ENCODE measurements at regions not wholly inside any gene's neighbourhood (a gene's known extent, or its start where the extent isn't known, plus 50 kb on each side); places are given as distances from the start of the nearest gene placed in this dataset.

- DNase-seq (ENCODE audit: low read depth) = no peak
- no peak overlapping the region for H3K4me3 ChIP-seq (ENCODE audit: low read depth, low read length)
These were observed 84.4 kb upstream of the PLCL2 start for GRCh38 chr3:16800361-16800760.

- DNase-seq (ENCODE audit: low read depth) = no peak
These were observed 83.5 kb upstream of the PLCL2 start for GRCh38 chr3:16801223-16801622.

GRCh38 chr3:16801698-16802097 lies 83.1 kb upstream of the PLCL2 start:
- H3K4me3 ChIP-seq (ENCODE audit: low read depth, low read length) = no peak overlapping the region
- peak; percentile 11 for DNase-seq (ENCODE audit: low read depth)

More at GRCh38 chr3:16801223-16801622, 83.5 kb upstream of the PLCL2 start:
- no peak overlapping the region for H3K4me3 ChIP-seq (ENCODE audit: low read depth, low read length)

- no peak overlapping the region for H3K4me3 ChIP-seq (ENCODE audit: low read depth, low read length)
- DNase-seq (ENCODE audit: low read depth) = no peak
These were observed 82.4 kb upstream of the PLCL2 start for GRCh38 chr3:16802389-16802788.

GRCh38 chr3:16803019-16803418 lies 81.7 kb upstream of the PLCL2 start:
- no peak for DNase-seq (ENCODE audit: low read depth)
- no peak overlapping the region for H3K4me3 ChIP-seq (ENCODE audit: low read depth, low read length)

- peak; percentile 32 for DNase-seq (ENCODE audit: low read depth)
- no peak overlapping the region for H3K4me3 ChIP-seq (ENCODE audit: low read depth, low read length)
These were observed 77.4 kb upstream of the PLCL2 start for GRCh38 chr3:16807391-16807790.

GRCh38 chr3:16808393-16809107 lies 76.2 kb upstream of the PLCL2 start:
- DNase-seq (ENCODE audit: low read depth) = no peak
- no peak overlapping the region for H3K4me3 ChIP-seq (ENCODE audit: low read depth, low read length)

- DNase-seq (ENCODE audit: low read depth) = no peak
- no peak overlapping the region for H3K4me3 ChIP-seq (ENCODE audit: low read depth, low read length)
These were observed 75.3 kb upstream of the PLCL2 start for GRCh38 chr3:16809482-16809881.

- no peak overlapping the region for H3K4me3 ChIP-seq (ENCODE audit: low read depth, low read length)
- DNase-seq (ENCODE audit: low read depth) = peak; percentile 36
These were observed 74.8 kb upstream of the PLCL2 start for GRCh38 chr3:16809993-16810392.

GRCh38 chr3:16810593-16811367 lies 74.0 kb upstream of the PLCL2 start:
- no peak overlapping the region for H3K4me3 ChIP-seq (ENCODE audit: low read depth, low read length)
- no peak for DNase-seq (ENCODE audit: low read depth)

GRCh38 chr3:16811950-16812349 lies 72.8 kb upstream of the PLCL2 start:
- DNase-seq (ENCODE audit: low read depth) = no peak
- H3K4me3 ChIP-seq (ENCODE audit: low read depth, low read length) = no peak overlapping the region

- no peak for DNase-seq (ENCODE audit: low read depth)
- no peak overlapping the region for H3K4me3 ChIP-seq (ENCODE audit: low read depth, low read length)
These were observed 71.4 kb upstream of the PLCL2 start for GRCh38 chr3:16813336-16813735.

GRCh38 chr3:16816048-16816780 lies 68.5 kb upstream of the PLCL2 start:
- DNase-seq (ENCODE audit: low read depth) = no peak
- H3K4me3 ChIP-seq (ENCODE audit: low read depth, low read length) = no peak overlapping the region

- no peak overlapping the region for H3K4me3 ChIP-seq (ENCODE audit: low read depth, low read length)
- DNase-seq (ENCODE audit: low read depth) = no peak
These were observed 67.6 kb upstream of the PLCL2 start for GRCh38 chr3:16817197-16817596.

GRCh38 chr3:16818194-16818593 lies 66.6 kb upstream of the PLCL2 start:
- H3K4me3 ChIP-seq (ENCODE audit: low read depth, low read length) = no peak overlapping the region
- DNase-seq (ENCODE audit: low read depth) = no peak

GRCh38 chr3:16818945-16819344 lies 65.8 kb upstream of the PLCL2 start:
- no peak overlapping the region for H3K4me3 ChIP-seq (ENCODE audit: low read depth, low read length)
- DNase-seq (ENCODE audit: low read depth) = no peak

- H3K4me3 ChIP-seq (ENCODE audit: low read depth, low read length) = no peak overlapping the region
- DNase-seq (ENCODE audit: low read depth) = no peak
These were observed 64.3 kb upstream of the PLCL2 start for GRCh38 chr3:16820485-16820884.

GRCh38 chr3:16821053-16821452 lies 63.7 kb upstream of the PLCL2 start:
- no peak overlapping the region for H3K4me3 ChIP-seq (ENCODE audit: low read depth, low read length)
- no peak for DNase-seq (ENCODE audit: low read depth)

GRCh38 chr3:16824081-16824696 lies 60.6 kb upstream of the PLCL2 start:
- DNase-seq (ENCODE audit: low read depth) = no peak
- H3K4me3 ChIP-seq (ENCODE audit: low read depth, low read length) = no peak overlapping the region

- DNase-seq (ENCODE audit: low read depth) = no peak
- no peak overlapping the region for H3K4me3 ChIP-seq (ENCODE audit: low read depth, low read length)
These were observed 59.0 kb upstream of the PLCL2 start for GRCh38 chr3:16825617-16826204.
